ENCODE measurements at regions not wholly inside any gene's neighbourhood (a gene's known extent, or its start where the extent isn't known, plus 50 kb on each side); places are given as distances from the start of the nearest gene placed in this dataset.

DNA sequence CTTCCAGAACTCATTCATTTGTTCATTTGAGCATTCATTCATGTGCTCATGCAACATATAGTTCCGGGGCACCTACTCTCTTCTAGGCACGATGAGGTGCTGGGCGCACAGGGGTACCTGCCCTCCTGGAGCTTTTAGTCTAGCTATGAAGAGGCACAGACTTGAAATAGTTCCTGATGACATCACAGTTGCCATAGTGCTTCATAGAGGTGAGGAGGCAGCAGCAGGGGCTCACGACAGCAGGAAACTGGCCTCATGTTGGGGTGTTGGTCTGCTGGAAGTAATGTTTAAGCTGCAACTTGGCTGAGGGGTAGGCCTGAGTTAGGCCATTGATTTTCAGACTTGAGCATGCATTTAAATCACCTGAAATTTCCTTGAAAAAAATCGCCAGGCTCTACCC is 195.5 kb downstream of the PHETA1 start:
- DNase-seq: no peak

GRCh38 chr12:111172786-111173185 is 196.1 kb downstream of the PHETA1 start:
- DNase-seq: no peak

- no peak for DNase-seq
Measured at GRCh38 chr12:111171832-111172231, 197.1 kb downstream of the PHETA1 start.

GRCh38 chr12:111171345-111171744 is 197.6 kb downstream of the PHETA1 start:
- no peak for DNase-seq

GRCh38 chr12:111170543-111170942 is 198.4 kb downstream of the PHETA1 start:
- no peak for DNase-seq

DNA sequence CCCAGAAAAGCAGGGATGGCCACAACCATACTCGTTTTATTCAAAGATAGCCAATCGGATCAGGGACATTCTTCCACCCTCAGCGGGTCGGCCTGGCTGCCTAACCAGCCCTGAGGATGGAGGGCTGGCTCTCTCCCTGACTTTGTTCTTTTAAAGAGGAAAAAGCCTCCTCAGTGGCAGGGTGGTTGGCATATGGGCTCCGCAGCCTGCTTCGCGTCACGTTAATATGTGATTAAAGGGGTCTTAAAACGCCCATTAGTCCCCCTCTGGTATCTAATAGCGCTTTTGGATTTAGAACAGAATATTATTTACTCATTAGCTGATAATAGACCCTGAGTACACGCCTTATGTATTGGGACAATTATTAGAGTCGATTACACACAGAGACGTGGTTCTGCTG is 199.4 kb downstream of the PHETA1 start:
- no peak for DNase-seq

DNA sequence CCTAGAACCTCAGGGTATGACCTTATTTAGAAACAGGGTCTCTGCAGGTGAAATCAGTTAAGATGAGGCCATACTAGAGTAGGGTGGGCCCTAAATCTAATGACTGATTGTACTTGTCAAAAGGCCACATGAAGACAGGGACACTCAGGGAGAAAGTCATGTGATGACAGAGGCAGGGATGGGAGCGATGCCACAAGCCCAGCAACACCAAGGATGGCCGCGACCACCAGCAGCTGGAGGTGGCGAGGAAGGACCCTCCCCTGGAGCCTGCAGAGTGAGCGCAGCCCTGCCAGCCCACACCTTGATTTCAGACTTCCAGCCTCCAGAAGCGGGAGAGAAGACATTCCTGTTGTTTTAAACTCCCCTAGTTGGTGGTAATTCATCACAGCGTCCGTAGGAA is 199.9 kb downstream of the PHETA1 start:
- no peak for DNase-seq

- DNase-seq: no peak
Measured at GRCh38 chr12:111168009-111168900, 200.6 kb downstream of the PHETA1 start.

DNA sequence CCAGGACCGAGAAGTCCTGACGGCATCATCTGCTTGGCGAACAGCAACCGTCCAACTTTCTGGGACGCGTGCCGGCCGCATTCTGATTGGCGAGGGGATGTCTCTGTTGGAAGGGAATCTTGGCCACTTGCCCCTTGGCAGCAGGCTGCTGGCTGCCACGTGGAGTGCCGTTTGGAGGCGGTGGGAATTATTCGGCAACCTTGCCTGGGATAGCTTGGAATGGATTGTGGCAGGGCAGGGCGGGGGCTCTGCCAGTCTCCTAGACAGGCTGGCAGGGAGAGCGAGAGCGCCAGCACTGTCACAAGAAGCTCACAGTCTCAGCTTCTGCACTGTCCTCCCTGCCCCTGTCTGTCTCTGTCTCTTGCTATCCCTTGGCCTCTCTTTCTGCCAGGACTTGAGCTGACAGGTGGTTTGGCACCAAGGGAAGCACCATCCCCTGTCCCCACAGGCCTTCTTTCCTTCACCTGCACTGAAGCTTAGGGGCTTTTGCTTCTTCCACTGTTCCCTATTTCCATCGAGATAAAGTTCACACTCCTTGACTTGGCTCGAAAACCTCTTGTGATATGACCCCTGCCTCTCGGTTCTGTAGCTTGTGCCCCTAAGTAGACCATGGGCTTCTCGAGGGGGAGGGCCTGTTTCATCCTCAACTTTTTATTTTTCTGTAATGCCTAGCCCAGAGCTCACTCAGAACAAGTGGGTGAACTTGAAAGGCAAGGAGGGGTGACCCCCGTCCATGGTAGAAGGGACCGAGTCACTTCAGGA is 201.9 kb downstream of the PHETA1 start:
- DNase-seq: no peak

DNA sequence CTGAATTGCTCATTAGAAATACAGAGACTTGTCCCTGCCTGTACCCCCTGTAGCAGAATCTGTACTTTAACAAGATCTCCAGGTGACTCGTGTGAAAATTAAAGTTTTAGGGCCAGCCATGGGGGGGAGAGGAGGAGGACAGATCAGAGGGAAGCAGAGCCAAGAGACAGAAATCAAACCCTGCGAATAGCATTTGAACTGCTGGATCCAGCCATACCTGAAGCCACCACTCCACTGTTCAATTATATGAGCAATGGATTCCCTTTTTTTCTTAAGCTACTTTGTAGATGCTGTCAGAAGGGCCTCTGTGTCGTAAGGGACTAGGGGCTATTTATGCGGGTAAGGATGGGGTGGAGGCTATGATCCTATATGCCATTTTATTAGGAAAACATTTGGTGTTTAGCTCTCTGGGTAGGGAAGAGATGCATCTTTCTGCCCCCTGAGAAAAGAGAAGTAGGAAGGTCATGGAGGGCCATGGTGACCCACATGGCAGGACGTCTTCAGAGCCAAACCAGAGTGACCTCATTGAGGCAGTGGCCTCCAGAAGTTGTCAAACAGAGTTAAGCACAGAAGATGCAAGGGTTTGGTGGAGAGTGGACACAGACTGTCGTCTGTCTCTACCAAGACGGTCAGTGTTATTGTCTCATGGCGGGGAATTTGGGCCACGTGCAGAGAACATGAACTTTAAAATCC is 203.9 kb downstream of the PHETA1 start:
- DNase-seq: no peak

GRCh38 chr12:111163422-111163821 is 205.5 kb downstream of the PHETA1 start:
- no peak for DNase-seq

DNA sequence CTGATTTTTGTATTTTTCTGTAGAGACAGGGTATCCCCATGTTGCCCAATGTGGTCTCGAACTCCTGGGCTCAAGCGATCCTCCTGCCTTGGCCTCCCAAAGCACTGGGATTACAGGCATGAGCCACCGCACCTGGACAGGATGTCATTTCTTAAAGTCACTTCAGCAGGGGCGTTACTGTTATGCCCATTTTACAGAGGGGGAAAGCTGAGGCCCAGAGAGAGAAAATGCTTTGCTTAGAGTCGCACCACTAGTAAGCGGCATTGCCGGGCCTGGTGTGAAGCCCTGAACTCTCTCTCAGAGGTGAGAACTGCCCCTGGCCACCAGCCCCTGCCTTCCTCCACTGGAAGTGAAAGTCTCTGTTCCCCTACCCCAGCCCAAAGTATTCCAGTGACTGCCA is 207.0 kb downstream of the PHETA1 start:
- no peak for DNase-seq

- no peak for DNase-seq
Measured at GRCh38 chr12:111160350-111161241, 208.3 kb downstream of the PHETA1 start.

DNA sequence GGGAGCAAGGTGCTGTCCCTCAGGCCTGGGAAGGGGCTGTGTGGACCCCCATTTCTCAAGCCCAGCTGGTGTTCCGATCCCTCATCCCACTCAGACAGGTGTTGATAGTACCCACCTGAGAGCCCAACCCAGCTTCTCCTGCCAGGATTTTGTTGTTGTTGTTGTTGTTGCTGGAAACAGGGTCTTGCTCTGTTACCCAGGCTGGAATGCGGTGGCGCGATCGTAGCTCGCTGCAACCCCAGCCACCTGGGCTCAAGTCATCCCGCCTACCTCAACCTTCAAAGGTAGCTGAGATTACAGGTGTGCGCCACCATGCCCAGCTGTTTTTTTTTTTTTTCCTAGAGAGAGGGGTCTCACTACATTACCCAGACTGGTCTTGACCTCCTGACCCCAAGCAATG is 209.9 kb downstream of the PHETA1 start:
- DNase-seq: no peak

DNA sequence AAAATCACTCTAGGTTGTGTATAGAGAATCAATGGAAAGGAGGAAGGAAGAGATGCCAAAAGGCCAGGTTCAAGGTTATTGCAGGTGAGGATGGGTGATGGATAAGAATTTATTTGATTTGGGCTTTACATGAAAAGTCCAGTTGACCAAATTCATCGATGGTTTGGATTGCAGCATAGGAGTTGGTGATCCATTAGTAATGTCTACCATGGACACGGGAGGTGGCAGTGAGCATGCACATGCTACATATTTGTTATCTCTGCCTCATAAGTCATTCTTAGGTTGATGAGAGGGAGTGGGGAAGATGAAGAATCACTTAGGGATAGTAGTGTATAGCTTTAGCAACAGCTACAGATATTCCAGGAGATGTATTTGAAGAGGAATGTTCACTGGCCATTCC is 211.4 kb downstream of the PHETA1 start:
- DNase-seq: no peak

- DNase-seq: no peak
Measured at GRCh38 chr12:111156304-111156703, 212.6 kb downstream of the PHETA1 start.

GRCh38 chr12:111155521-111155920 is 213.4 kb downstream of the PHETA1 start:
- DNase-seq: no peak

GRCh38 chr12:111155020-111155419 is 213.9 kb downstream of the PHETA1 start:
- DNase-seq: no peak

DNA sequence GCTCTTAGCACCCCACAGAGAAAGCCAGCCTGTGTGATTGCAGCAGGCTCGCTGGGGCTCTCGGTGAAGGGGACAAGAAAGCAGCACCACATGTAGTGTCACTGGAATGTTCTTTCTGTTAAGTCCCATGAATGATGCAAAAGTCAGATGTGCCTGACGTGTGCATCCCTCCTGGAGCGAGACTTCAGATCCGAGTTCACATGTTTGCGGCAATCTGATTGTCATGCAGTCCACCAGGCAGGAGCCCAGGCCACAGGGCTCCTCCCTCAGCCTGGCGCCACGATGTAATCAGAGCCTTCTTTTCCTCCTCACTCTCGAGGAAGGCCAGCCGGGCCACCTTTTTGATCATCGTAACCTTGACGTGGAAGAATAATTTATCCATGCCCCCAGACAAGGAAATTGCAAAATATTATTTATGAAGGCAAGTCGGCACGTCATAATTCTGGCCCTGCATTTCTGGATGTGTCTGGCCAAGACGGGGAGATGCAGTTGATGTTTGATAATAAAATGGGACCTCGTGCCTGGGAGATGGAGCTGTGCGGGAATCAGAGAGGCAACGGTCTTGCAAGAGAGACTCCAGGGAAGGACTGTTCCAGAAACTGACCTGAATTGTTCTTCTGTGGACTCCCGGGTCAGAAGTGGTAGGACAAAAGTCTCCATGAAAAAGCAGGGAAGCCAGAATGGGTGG is 214.6 kb downstream of the PHETA1 start:
- DNase-seq: no peak

DNA sequence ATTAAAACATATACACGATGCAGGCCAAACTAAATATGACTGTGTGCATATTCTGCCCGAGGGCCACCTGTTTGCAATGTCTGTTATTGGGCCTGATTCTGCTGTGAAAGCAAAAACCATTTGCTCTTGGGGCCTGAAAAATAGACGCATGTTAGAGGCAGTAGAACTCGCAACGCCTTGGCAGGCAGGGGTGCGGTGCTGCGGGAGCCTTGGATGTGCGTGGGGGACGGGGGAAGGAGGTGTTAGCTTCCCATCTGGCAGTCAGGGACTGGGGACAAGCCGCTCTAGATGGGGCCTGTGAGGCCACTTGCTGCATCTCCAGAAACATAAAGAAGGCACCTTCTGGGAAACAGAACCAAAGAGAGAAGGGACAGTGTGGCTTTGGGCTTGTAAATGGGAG is 216.3 kb downstream of the PHETA1 start:
- no peak for DNase-seq

DNA sequence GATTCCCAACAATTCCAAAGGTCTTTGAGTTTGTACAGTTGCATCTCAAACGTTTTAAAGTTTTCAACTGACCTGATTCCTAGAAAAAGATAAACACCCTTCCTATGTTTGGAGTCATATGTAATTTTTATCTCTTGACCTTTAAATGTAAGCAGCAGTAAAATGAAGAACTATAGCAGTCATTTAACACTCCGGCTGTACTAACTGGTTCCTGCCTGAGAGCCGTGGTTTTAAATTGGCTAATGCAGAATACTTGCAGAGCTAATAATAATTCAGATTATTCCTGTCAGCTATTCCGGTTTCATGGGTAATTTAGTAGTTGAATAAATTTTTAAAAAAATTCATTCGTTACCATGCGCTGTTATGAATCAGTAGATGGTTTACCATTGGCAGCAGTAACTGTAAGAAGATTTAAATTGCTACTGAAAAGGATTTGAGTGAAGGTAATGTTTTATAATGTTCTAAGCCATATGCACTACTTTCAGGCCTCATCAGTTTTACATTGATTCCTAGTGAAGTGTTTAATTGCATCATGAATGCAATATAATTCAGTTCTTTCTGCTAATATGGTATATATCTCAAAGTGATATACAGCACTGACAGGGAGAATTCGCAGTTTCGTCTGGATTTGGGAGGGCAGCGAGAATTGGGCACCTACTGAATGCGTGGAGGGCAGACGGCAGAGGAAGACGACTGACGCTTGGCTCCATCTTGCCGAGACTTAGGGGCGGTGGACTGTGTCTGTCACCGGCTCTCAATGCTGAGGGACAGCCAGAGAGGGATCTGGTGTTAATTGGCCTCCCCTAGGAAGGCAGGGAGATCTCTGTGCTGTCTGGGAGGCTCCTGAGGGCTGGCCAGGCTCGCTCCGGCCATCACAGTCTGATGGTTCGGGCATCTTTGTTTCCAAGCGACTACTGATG is 217.7 kb downstream of the PHETA1 start:
- DNase-seq: no peak
